Activated T-cell treated with anti-CD3 and anti-CD28 coated beads, Interleukin-2, amount 50 U/mL, for 24 hours (primary cell): ENCODE measurements at regions not wholly inside any gene's neighbourhood (a gene's known extent, or its start where the extent isn't known, plus 50 kb on each side); places are given as distances from the start of the nearest gene placed in this dataset.
"Not testable (repeated sequence)": the region's sequence is repeated elsewhere in the genome, so short reads cannot be mapped to it uniquely, and the experiment has no call there.

ENCODE experiments used
- DNase-seq: peaks from one replicate; pipeline ENCODE4 v3.0.0-alpha.2; 2020
- H3K27ac Mint-ChIP-seq: 2 replicates; pipeline ENCODE4 v1.8.0; 2020; ENCODE audit warnings: mild to moderate bottlenecking, mixed read lengths
- H3K27me3 Mint-ChIP-seq: 2 replicates; pipeline ENCODE4 v1.8.0; 2020; ENCODE audit warnings: mixed read lengths
- H3K36me3 Mint-ChIP-seq: 2 replicates; pipeline ENCODE4 v1.8.0; 2020; ENCODE audit warnings: low read depth, mixed read lengths
- H3K4me1 Mint-ChIP-seq: 2 replicates; pipeline ENCODE4 v1.8.0; 2020; ENCODE audit warnings: low read depth, mixed read lengths
- H3K4me3 Mint-ChIP-seq: 2 replicates; pipeline ENCODE4 v1.8.0; 2020; ENCODE audit warnings: mild to moderate bottlenecking, moderate library complexity, mixed read lengths
- H3K9me3 Mint-ChIP-seq: 2 replicates; pipeline ENCODE4 v1.8.0; 2020; ENCODE audit warnings: mixed read lengths

- Mint-ChIP-seq H3K9me3 (peaks cover 2% of the 10 kb centered on the region), H3K36me3 (no peaks in the 10 kb centered on the region), H3K4me3 (no peak overlapping the region), H3K27ac (no peak overlapping the region), H3K27me3 (peaks cover 53% of the 10 kb centered on the region), H3K4me1 (no peaks in the 10 kb centered on the region)
- DNase-seq, result no peak
Observed at GRCh38 chr21:35982717-35983116, 77.6 kb downstream of the SETD4 start.

DNA sequence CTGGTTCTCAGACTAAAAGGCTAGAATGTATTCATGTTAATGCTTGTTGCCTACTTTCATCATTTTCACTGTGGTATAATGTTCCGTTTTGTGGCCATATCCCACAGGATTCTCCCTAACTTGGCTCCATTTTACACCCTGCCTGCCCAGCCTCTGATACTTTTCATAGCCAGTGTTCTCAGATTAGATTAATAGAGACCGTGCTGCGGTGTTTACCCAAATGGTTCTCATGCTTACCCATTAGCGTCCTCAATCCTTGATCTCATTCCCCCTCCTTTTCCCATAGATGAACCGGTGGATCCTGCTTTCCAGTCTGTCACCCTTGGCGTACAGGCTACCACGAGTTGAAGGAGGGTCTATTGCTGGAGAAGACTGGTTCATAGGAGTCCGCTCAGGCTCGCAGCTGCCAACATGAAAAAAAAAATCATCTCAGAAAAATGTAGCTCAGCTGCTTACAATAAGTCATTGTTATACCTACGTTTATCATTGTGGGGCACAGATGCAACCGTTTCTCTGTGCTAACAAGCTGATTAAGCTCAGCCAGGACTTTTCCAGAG lies 78.7 kb downstream of the SETD4 start:
- Mint-ChIP-seq H3K4me1 (no peaks in the 10 kb centered on the region), H3K27ac (no peak overlapping the region), H3K36me3 (no peaks in the 10 kb centered on the region), H3K4me3 (no peak overlapping the region), H3K27me3 (peaks cover 54% of the 10 kb centered on the region), H3K9me3 (peaks cover 2% of the 10 kb centered on the region)
- DNase-seq, result no peak

DNA sequence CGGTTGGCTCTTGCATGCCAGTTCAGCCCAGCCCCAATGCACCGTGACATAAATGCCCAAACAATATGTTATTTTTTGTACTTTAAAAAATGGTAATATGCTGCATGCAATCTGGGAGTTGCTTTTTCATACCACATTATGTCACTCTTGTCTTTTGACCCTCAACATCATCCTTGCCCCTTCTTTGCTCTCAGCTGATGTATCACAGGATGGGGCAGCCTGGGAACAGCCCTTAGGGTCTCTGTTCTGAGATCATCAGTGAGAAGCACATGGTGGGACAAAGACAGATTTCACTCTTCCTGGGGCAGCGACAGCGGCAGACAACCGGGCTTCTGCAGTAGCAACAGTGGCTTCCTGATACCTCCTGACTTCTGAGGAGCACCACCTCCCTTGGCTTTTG lies 79.5 kb downstream of the SETD4 start:
- Mint-ChIP-seq H3K36me3 (no peaks in the 10 kb centered on the region), H3K9me3 (peaks cover 2% of the 10 kb centered on the region), H3K4me3 (no peak overlapping the region), H3K27me3 (peaks cover 49% of the 10 kb centered on the region), H3K27ac (no peak overlapping the region), H3K4me1 (no peaks in the 10 kb centered on the region)
- no peak for DNase-seq

DNA sequence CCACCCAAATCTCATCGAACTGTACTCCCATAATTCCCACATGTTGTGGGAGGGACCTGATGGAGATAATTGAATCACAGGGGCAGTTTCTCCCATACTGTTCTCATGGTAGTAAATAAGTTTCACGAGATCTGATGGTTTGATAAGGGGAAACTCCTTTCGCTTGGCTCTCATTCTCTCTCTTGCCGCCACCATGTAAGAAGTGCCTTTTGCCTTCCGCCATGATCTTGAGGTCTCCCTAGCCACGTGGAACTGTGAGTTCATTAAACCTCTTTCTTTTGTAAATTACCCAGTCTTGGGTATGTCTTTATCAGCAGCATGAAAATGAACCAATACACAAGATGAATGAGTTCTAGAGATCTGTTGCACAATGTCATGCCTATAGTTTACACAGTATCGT lies 82.5 kb downstream of the SETD4 start:
- not testable (repeated sequence) for H3K36me3 Mint-ChIP-seq, DNase-seq, H3K9me3 Mint-ChIP-seq, H3K4me1 Mint-ChIP-seq, H3K4me3 Mint-ChIP-seq, H3K27ac Mint-ChIP-seq
- H3K27me3 Mint-ChIP-seq, result peaks cover 37% of the 10 kb centered on the region

- Mint-ChIP-seq H3K36me3 (no peaks in the 10 kb centered on the region), H3K4me3 (no peak overlapping the region), H3K9me3 (peaks cover 2% of the 10 kb centered on the region), H3K27me3 (peaks cover 31% of the 10 kb centered on the region), H3K27ac (no peak overlapping the region), H3K4me1 (no peaks in the 10 kb centered on the region)
- DNase-seq, result no peak
Observed at GRCh38 chr21:35976929-35977328, 83.4 kb downstream of the SETD4 start.

- Mint-ChIP-seq H3K27me3 (peaks cover 28% of the 10 kb centered on the region), H3K27ac (no peak overlapping the region), H3K36me3 (no peaks in the 10 kb centered on the region), H3K9me3 (peaks cover 2% of the 10 kb centered on the region), H3K4me3 (no peak overlapping the region), H3K4me1 (no peaks in the 10 kb centered on the region)
- no peak for DNase-seq
Observed at GRCh38 chr21:35976481-35976880, 83.8 kb downstream of the SETD4 start.

- Mint-ChIP-seq H3K27ac (no peak overlapping the region), H3K27me3 (peaks cover 22% of the 10 kb centered on the region), H3K4me3 (no peak overlapping the region), H3K4me1 (no peaks in the 10 kb centered on the region), H3K9me3 (peaks cover 2% of the 10 kb centered on the region), H3K36me3 (no peaks in the 10 kb centered on the region)
- DNase-seq, result no peak
Observed at GRCh38 chr21:35974775-35975174, 85.6 kb downstream of the SETD4 start.

- no peaks in the 10 kb centered on the region for H3K36me3 Mint-ChIP-seq
- peaks cover 12% of the 10 kb centered on the region for H3K27me3 Mint-ChIP-seq
- DNase-seq, result no peak
- H3K27ac Mint-ChIP-seq, result no peak overlapping the region
- H3K4me3 Mint-ChIP-seq, result no peak overlapping the region
- no peaks in the 10 kb centered on the region for H3K4me1 Mint-ChIP-seq
- H3K9me3 Mint-ChIP-seq, result no peaks in the 10 kb centered on the region
Observed at GRCh38 chr21:35971824-35972223, 88.5 kb downstream of the SETD4 start.

- Mint-ChIP-seq H3K4me3 (no peak overlapping the region), H3K4me1 (no peaks in the 10 kb centered on the region), H3K36me3 (no peaks in the 10 kb centered on the region), H3K27me3 (peaks cover 12% of the 10 kb centered on the region), H3K27ac (no peak overlapping the region), H3K9me3 (no peaks in the 10 kb centered on the region)
- DNase-seq, result no peak
Observed at GRCh38 chr21:35969281-35969680, 91.0 kb downstream of the SETD4 start.

GRCh38 chr21:35968564-35968963 lies 91.8 kb downstream of the SETD4 start:
- Mint-ChIP-seq H3K9me3 (no peaks in the 10 kb centered on the region), H3K27ac (no peak overlapping the region), H3K36me3 (no peaks in the 10 kb centered on the region), H3K4me1 (no peaks in the 10 kb centered on the region), H3K4me3 (no peak overlapping the region), H3K27me3 (peaks cover 9% of the 10 kb centered on the region)
- no peak for DNase-seq

- Mint-ChIP-seq H3K36me3 (no peaks in the 10 kb centered on the region), H3K4me1 (no peaks in the 10 kb centered on the region), H3K27ac (no peak overlapping the region), H3K4me3 (no peak overlapping the region), H3K9me3 (no peaks in the 10 kb centered on the region), H3K27me3 (peaks cover 16% of the 10 kb centered on the region)
- DNase-seq, result no peak
Observed at GRCh38 chr21:35965699-35966098, 94.6 kb downstream of the SETD4 start.

GRCh38 chr21:35963920-35964451 lies 96.3 kb downstream of the SETD4 start:
- Mint-ChIP-seq H3K4me3 (no peak overlapping the region), H3K9me3 (no peaks in the 10 kb centered on the region), H3K27me3 (peaks cover 19% of the 10 kb centered on the region), H3K4me1 (no peaks in the 10 kb centered on the region), H3K36me3 (no peaks in the 10 kb centered on the region), H3K27ac (no peak overlapping the region)
- DNase-seq, result no peak

- Mint-ChIP-seq H3K27ac (no peak overlapping the region), H3K4me3 (no peak overlapping the region), H3K9me3 (no peaks in the 10 kb centered on the region), H3K4me1 (no peaks in the 10 kb centered on the region), H3K36me3 (no peaks in the 10 kb centered on the region), H3K27me3 (peaks cover 17% of the 10 kb centered on the region)
- no peak for DNase-seq
Observed at GRCh38 chr21:35962917-35963316, 97.4 kb downstream of the SETD4 start.

- Mint-ChIP-seq H3K4me3 (no peak overlapping the region), H3K9me3 (no peaks in the 10 kb centered on the region), H3K27me3 (peaks cover 21% of the 10 kb centered on the region), H3K4me1 (no peaks in the 10 kb centered on the region), H3K27ac (no peak overlapping the region), H3K36me3 (no peaks in the 10 kb centered on the region)
- no peak for DNase-seq
Observed at GRCh38 chr21:35954066-35954465, 106.3 kb downstream of the SETD4 start.

- Mint-ChIP-seq H3K4me3 (no peak overlapping the region), H3K27me3 (peaks cover 21% of the 10 kb centered on the region), H3K27ac (no peak overlapping the region), H3K9me3 (no peaks in the 10 kb centered on the region), H3K4me1 (no peaks in the 10 kb centered on the region), H3K36me3 (no peaks in the 10 kb centered on the region)
- DNase-seq, result no peak
Observed at GRCh38 chr21:35953597-35953996, 106.7 kb downstream of the SETD4 start.
